Stimulated activated CD8-positive, alpha-beta memory T cell treated with anti-CD3 and anti-CD28 coated beads, Interleukin-4, amount 100 ng/mL, for 24 hours (primary cell): ENCODE measurements at regions not wholly inside any gene's neighbourhood (a gene's known extent, or its start where the extent isn't known, plus 50 kb on each side); places are given as distances from the start of the nearest gene placed in this dataset.
"Not testable (repeated sequence)": the region's sequence is repeated elsewhere in the genome, so short reads cannot be mapped to it uniquely, and the experiment has no call there.

ENCODE experiments used
- DNase-seq: peaks from one replicate; pipeline ENCODE4 v3.0.0-alpha.2; 2020; ENCODE audit warnings: low read depth

DNA sequence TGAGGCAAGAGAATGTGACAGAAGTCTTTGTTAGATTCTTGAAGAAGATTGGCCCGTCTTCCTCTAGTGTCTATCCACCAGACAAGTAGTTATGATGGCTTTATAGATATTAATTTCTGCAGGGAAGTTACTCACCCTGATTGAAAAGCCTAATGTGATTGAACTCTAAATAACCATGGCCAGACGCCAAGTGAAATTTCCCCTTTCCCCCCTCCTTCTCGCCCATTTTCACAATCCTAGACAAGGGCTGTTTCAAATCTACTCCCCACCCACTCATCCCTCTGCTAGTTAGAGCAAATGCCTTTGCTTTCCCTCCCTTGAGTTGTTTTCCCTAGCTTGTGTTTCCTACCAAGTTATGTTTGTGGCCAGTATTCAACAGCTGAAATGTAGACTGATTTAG is 182.5 kb downstream of the TMEM167A start:
- DNase-seq: no peak

DNA sequence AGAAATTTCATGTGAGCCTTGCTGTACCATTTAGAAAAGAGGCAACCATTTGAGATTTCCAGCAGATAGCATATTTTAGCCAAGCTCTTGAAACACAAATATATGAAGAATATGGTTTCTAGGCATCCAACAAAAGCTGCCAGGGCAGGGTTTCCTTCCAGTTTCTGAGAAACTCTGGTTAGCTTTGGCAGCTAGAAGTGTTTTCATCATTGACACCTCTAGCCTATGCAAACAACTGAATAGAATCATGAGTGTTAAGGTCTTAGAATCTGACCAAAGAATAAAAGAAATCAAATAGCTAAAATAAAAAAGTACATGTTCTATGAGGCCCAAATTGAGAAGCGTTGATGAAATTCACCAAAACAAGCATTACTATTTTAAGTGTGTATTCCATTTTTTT is 188.1 kb downstream of the TMEM167A start:
- no peak for DNase-seq

DNA sequence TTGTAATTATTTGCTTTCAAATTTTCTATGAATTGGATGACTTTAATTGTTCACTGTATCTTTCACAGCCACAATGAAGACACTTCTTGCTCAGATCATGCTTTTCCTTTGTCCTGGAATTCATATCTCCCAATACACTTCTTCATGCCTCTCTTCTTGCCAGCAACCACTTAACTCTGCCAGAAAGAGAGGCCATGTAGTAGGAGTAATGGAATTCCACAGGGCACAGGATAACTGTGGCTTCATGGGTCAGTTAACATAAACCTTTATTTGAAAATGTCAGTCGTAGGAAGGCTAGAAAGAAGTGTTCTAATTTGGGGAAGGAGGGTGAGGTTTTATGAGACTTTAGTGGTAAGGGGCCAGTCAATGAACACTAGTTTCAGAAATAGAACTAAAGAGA is 190.3 kb downstream of the TMEM167A start:
- DNase-seq: no peak

DNA sequence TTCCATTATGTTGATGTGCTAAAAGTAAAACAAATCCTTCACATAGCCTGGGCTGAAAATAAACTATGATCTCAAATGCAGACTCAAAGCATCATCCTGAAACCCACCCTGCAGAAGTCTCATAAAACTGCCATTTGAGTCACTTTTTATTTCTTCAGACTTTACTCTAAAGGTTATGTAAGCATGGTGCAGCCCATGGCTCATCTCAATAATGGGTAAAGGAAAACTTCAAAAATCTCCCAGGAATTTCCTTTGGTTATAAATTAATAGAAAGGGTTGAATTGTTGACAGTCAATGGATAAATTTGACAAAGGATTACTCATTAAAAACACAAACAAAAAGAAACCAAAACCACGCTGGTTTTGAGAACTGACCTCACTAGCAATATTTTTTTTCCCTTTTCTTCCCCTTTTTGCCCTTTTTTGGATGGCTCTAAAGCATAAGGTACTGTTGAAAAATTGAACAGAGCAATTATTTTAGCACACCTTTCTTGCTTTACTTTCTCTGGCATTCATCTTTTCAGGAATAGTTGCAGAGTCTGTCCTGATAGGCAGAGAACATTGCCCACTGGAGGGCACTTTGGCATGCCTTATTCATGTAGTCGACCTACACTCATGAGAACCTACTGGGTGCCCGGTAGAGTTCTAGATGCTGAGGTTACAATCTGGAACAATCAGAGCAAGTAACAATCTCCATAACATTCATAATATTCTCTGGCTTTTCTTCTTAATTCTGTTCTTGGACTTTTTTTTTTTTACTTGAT is 191.4 kb downstream of the TMEM167A start:
- no peak for DNase-seq

DNA sequence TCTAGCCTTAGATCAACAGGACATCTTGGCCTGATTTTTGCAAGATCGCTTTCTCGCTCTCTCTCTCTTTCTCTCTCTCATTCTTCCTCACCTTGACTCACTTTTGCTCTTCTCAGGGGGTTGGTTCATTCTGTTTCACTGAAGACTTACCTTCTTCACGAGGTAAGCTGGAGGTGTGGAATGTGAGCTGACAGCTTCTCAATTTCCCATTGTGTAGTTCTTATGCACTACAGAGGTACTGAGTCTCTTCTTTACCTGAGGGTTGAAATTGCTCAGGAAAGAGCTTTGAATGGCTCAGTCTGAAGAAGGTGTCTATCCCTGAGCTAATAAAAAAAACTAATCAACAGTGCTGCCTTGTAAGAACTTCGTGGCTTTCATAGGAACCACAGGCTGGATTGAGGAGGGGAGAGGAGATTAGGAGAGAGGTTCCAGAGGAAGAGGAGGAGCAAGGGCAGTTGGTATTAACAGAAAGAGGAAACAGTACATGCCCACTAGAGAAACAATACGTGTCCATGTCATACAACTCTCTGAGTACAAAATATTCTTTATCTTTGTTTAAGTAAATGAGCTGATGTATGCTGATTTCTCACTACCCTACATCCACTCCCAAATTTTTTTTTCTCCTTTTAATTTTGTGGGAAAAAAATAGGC is 192.2 kb downstream of the TMEM167A start:
- no peak for DNase-seq

- DNase-seq: no peak
Observed at GRCh38 chr5:82882316-82882715, 194.9 kb downstream of the TMEM167A start.

- DNase-seq: no peak
Observed at GRCh38 chr5:82881571-82882174, 195.5 kb downstream of the TMEM167A start.

- no peak for DNase-seq
Observed at GRCh38 chr5:82879089-82879488, 198.1 kb downstream of the TMEM167A start.

GRCh38 chr5:82873452-82873851 is 203.7 kb downstream of the TMEM167A start:
- no peak for DNase-seq

GRCh38 chr5:82872321-82873288 is 204.6 kb downstream of the TMEM167A start:
- DNase-seq: not testable (repeated sequence)

- no peak for DNase-seq
Observed at GRCh38 chr5:82865625-82866024, 211.6 kb downstream of the TMEM167A start.

GRCh38 chr5:82863266-82863665 is 213.9 kb downstream of the TMEM167A start:
- no peak for DNase-seq

- DNase-seq: no peak
Observed at GRCh38 chr5:82862711-82863110, 214.5 kb downstream of the TMEM167A start.

GRCh38 chr5:82862261-82862660 is 214.9 kb downstream of the TMEM167A start:
- DNase-seq: no peak

DNA sequence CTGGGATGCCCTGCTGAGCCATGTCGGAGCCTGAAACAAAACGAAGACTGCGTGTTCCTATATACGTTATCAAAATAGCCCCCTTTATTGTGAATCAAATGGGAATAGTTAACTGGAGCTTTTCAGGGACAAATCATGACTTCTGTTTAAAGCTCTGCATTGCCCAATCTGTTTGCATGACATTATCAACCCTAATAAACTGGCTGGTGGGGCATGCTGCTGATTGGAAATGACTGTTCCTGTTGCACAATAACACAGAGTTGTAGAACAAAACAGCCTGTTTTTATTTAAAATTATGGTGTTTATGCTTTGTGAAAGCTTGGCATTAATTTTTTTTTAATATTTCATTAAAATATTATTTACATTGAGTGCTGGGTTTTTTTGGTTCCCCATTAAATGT is 215.5 kb downstream of the TMEM167A start:
- no peak for DNase-seq

GRCh38 chr5:82859451-82860140 is 217.6 kb downstream of the TMEM167A start:
- no peak for DNase-seq

GRCh38 chr5:82858151-82859025 is 218.8 kb downstream of the TMEM167A start:
- DNase-seq: no peak

DNA sequence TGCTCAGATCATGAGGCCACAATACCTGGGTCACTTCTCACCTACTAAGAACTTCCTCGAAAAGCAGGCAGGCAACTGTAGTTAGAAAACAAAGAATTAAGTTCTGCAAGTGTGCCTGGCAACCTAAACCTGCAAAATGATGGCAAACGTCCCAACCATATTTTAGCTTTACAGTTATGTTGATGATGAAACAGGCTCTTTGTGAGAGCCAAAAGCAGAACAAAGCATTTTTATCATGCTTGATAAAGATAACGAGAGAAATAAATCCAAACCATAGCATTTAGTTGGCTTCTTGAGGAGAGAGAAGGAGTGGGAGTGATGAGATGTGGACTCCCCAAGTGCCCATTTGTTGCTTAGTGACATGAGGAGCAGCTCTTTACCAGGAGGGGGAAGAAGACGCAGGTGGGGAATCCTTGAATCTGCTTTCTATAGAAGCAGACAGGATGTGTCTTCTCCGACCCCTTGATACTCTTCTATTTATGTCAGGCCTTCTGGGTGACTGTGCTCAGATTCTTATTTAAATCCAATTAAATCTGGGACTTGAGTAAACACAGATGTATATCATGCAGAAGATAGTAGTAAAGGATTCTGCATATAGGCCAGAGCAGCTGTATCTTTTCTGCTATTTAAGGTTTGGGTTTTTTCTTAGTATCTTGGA is 221.2 kb downstream of the TMEM167A start:
- no peak for DNase-seq

DNA sequence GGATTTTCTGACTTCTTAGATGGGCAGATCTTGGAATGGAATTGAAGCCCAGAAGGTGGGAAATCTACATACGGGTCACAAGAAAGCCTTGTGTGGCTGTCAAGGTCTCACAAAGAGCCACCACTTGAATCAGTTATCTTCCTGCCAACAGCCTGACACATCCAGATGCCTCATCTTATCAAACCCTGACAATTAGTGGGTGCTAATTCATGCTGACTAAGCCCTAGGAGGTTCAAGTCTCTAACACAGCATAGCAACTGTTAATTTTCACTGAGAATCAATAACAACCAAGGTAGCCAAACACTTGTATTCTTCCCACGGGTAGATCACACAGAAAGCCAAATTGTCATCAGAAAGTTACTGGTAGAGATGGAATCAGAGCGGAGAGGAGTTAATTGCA is 222.2 kb downstream of the TMEM167A start:
- DNase-seq: no peak

- no peak for DNase-seq
Observed at GRCh38 chr5:82851471-82851870, 225.7 kb downstream of the TMEM167A start.
